AG09309 (cell line): ENCODE measurements at regions not wholly inside any gene's neighbourhood (a gene's known extent, or its start where the extent isn't known, plus 50 kb on each side); places are given as distances from the start of the nearest gene placed in this dataset.

ENCODE experiments used
- DNase-seq: peaks from one replicate; pipeline ENCODE4 v3.0.0-alpha.2; 2010; ENCODE audit warnings: low read depth
- H3K4me3 ChIP-seq: 2 replicates; pipeline ENCODE4 v1.5.1; 2011; ENCODE audit warnings: mild to moderate bottlenecking, low read depth, low read length, moderate library complexity; ENCODE audit not compliant: control insufficient read depth
- CTCF ChIP-seq: IDR thresholded peaks from 2 replicates; pipeline ENCODE4 v1.5.1; 2011; ENCODE audit warnings: mild to moderate bottlenecking, low read depth, low read length, inconsistent platforms; ENCODE audit not compliant: insufficient read depth, control insufficient read depth; ENCODE audit errors: missing control alignments

DNA sequence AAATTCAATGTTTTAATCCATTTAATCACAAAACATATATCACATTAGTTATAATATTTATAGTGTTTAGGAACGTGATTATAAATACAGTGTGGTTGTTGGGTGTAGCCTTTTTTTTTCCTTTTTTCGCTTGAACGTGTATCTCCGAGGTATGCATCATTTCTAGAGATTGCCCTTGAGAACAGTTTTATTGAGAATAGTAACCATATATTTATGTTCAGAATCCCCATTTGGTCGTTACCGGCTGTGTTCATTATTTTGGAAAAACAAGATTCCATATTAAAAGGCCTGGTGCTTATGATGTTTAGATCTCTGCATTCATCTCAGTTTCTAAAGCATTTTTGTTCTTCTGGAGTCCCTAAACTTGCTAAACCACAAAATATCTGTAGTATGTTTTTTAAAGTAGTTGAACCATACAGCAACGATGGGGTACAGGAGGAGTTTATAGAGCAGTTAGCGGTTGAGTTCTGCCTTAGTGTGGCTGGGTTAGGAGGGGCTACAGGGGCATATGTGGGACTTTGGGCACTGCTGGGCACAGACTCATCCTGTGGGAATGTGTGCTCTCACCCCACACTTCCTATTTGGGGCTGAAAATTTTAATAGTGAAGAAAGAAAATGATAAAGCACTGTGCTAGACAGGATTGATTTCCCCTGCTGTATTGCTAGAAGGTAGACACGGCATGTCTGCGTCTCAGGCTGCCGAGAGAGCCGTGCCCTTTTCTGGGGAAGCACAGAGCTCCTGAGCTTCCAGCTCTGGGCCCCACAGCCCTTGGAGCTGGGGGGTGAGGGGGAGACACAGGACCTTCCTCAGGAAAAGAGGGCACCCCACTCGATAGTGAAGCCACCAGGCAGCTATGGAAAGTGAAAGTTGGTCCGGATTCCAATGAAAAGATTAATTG, 81.5 kb upstream of the PPARA start:
- peak; percentile 96 for DNase-seq
- TF ChIP-seq CTCF = no peak
- peak overlapping the region; percentile 72 for H3K4me3 ChIP-seq

GRCh38 chr22:46069521-46070214, 80.7 kb upstream of the PPARA start:
- peak; percentile 87 for DNase-seq
- TF ChIP-seq CTCF = no peak
- H3K4me3 ChIP-seq = peak overlapping the region; percentile 72

GRCh38 chr22:46070215-46070802, 80.0 kb upstream of the PPARA start:
- peak overlapping the region; percentile 72 for H3K4me3 ChIP-seq
- TF ChIP-seq CTCF = no peak
- no peak for DNase-seq

GRCh38 chr22:46070803-46071450, 79.4 kb upstream of the PPARA start:
- peak overlapping the region; percentile 96 for H3K4me3 ChIP-seq
- DNase-seq = no peak
- no peak for TF ChIP-seq CTCF

- H3K4me3 ChIP-seq = peak overlapping the region; percentile 96
- DNase-seq = peak; percentile 84
- TF ChIP-seq CTCF = no peak
Observed at GRCh38 chr22:46071451-46072109, 78.7 kb upstream of the PPARA start.
